ENCODE measurements at regions not wholly inside any gene's neighbourhood (a gene's known extent, or its start where the extent isn't known, plus 50 kb on each side); places are given as distances from the start of the nearest gene placed in this dataset.
A peak's percentile ranks its signal among the peaks of the same experiment; 100 is the strongest.

- no peak overlapping the region for H3K27ac ChIP-seq (ENCODE audit: low read depth in 2 of 2, low read length in 2 of 2)
Measured at GRCh38 chr1:80633947-80634706, 1166.6 kb upstream of the ADGRL2 start.

GRCh38 chr1:80632284-80632683 lies 1168.5 kb upstream of the ADGRL2 start:
- H3K27me3 ChIP-seq (ENCODE audit: control insufficient read depth, insufficient read depth, low read length) = no peaks in the 10 kb centered on the region
- no peaks in the 10 kb centered on the region for H3K9me3 ChIP-seq (ENCODE audit: control insufficient read depth in 2 of 3, insufficient read depth in 1 of 3, low read length in 3 of 3)
- H3K9ac ChIP-seq (ENCODE audit: low read length in 3 of 3) = no peak overlapping the region
- intact Hi-C loops (cut with DNase I) = no loop called here
- no peaks in the 10 kb centered on the region for H3K4me1 ChIP-seq (ENCODE audit: control insufficient read depth in 2 of 3, insufficient read depth in 2 of 3, low read depth in 1 of 3, low read length in 3 of 3)
- DNase-seq (no peak), FAIRE-seq (no peak)
- H3K27ac ChIP-seq (ENCODE audit: low read depth in 2 of 2, low read length in 2 of 2) = no peak overlapping the region
- TF ChIP-seq CTCF (IDR thresholded peaks at IDR 0.05; ENCODE audit: borderline replicate concordance, extremely low read depth, insufficient read depth) = no peak
- no peaks in the 10 kb centered on the region for H3K36me3 ChIP-seq (ENCODE audit: control insufficient read depth in 2 of 3, insufficient read depth in 3 of 3, low read length in 3 of 3)
- no peak overlapping the region for H3K4me3 ChIP-seq (ENCODE audit: low read length in 3 of 3)

More at GRCh38 chr1:80633947-80634706, 1166.6 kb upstream of the ADGRL2 start:
- Histone ChIP-seq H3K4me3 (ENCODE audit: low read length in 3 of 3) (no peak overlapping the region), H3K4me1 (ENCODE audit: control insufficient read depth in 2 of 3, insufficient read depth in 2 of 3, low read depth in 1 of 3, low read length in 3 of 3) (no peaks in the 10 kb centered on the region), H3K36me3 (ENCODE audit: control insufficient read depth in 2 of 3, insufficient read depth in 3 of 3, low read length in 3 of 3) (no peaks in the 10 kb centered on the region), H3K9ac (ENCODE audit: low read length in 3 of 3) (no peak overlapping the region), H3K9me3 (ENCODE audit: control insufficient read depth in 2 of 3, insufficient read depth in 1 of 3, low read length in 3 of 3) (no peaks in the 10 kb centered on the region), H3K27me3 (ENCODE audit: control insufficient read depth, insufficient read depth, low read length) (no peaks in the 10 kb centered on the region)
- peak in 2 of 5 donors; percentile 15 to 44 for DNase-seq
- FAIRE-seq = no peak
- intact Hi-C loops (cut with DNase I) = no loop called here
- TF ChIP-seq CTCF (IDR thresholded peaks at IDR 0.05; ENCODE audit: borderline replicate concordance, extremely low read depth, insufficient read depth) = no peak

GRCh38 chr1:80629304-80629837 lies 1171.4 kb upstream of the ADGRL2 start:
- Histone ChIP-seq H3K27me3 (ENCODE audit: control insufficient read depth, insufficient read depth, low read length) (no peaks in the 10 kb centered on the region), H3K4me1 (ENCODE audit: control insufficient read depth in 2 of 3, insufficient read depth in 2 of 3, low read depth in 1 of 3, low read length in 3 of 3) (no peaks in the 10 kb centered on the region), H3K27ac (ENCODE audit: low read depth in 2 of 2, low read length in 2 of 2) (no peak overlapping the region), H3K4me3 (ENCODE audit: low read length in 3 of 3) (no peak overlapping the region), H3K9me3 (ENCODE audit: control insufficient read depth in 2 of 3, insufficient read depth in 1 of 3, low read length in 3 of 3) (no peaks in the 10 kb centered on the region), H3K36me3 (ENCODE audit: control insufficient read depth in 2 of 3, insufficient read depth in 3 of 3, low read length in 3 of 3) (no peaks in the 10 kb centered on the region), H3K9ac (ENCODE audit: low read length in 3 of 3) (no peak overlapping the region)
- DNase-seq = no peak
- no peak for FAIRE-seq
- TF ChIP-seq CTCF (IDR thresholded peaks at IDR 0.05; ENCODE audit: borderline replicate concordance, extremely low read depth, insufficient read depth) = no peak
- intact Hi-C loops (cut with DNase I) = no loop called here

Data from kidney (tissue), 13 donors.